SK-N-SH (cell line): ENCODE measurements at regions not wholly inside any gene's neighbourhood (a gene's known extent, or its start where the extent isn't known, plus 50 kb on each side); places are given as distances from the start of the nearest gene placed in this dataset.
"Not testable (repeated sequence)": the region's sequence is repeated elsewhere in the genome, so short reads cannot be mapped to it uniquely, and the experiment has no call there.

Experiments
- CTCF ChIA-PET: fragments of 300-600, 350-600 bp; formaldehyde crosslinking; extraction: SDS; loops from one replicate; lab custom pipeline; 2021; lab: Yijun Ruan, JAX
- POLR2A ChIA-PET: fragments of 350-600 bp; sonication (Branson Sonifier 250); formaldehyde crosslinking; extraction: SDS; loops from one replicate; lab custom pipeline; 2020; ENCODE audit warnings: antibody characterized with exemption, inconsistent platforms; lab: Yijun Ruan, JAX
- DNase-seq: peaks from one replicate; pipeline ENCODE4 v3.0.0; 2012
- H2AFZ ChIP-seq: fragments of 200-600 bp; sonication (generic); 2 replicates; pipeline ENCODE4 v1.8.1; 2016; ENCODE audit warnings: antibody characterized with exemption, mild to moderate bottlenecking, low read depth
- H3F3A ChIP-seq: fragments of 200-600 bp; sonication (generic); replicated peaks from 2 replicates; pipeline ENCODE3; 2016; ENCODE audit warnings: antibody characterized with exemption, mild to moderate bottlenecking; ENCODE audit not compliant: insufficient read depth
- H3K27ac ChIP-seq, 2 experiments: fragments of 200-500 bp in 1 of 2; fragments of 200-600 bp in 1 of 2; sonication (Bioruptor generic) in 1 of 2; sonication (generic), shearing (Covaris generic) in 1 of 2; 2 replicates each; pipeline versions ENCODE4 v1.5.1 to v1.6.1; 2014 to 2016; ENCODE audit warnings: low read depth in 2 of 2, inconsistent platforms in 1 of 2, low read length in 1 of 2, mild to moderate bottlenecking in 1 of 2, mixed read lengths in 1 of 2
- H3K27me3 ChIP-seq: fragments of 200-600 bp; sonication (generic), shearing (Covaris generic); 2 replicates; pipeline ENCODE4 v1.6.1; 2016; ENCODE audit warnings: mixed run types; ENCODE audit not compliant: insufficient read depth
- H3K36me3 ChIP-seq, 2 experiments: fragments of 200-500 bp in 1 of 2; fragments of 200-600 bp in 1 of 2; sonication (Bioruptor generic) in 1 of 2; sonication (generic) in 1 of 2; replicated peaks in 1 of 2; 2 replicates each; pipeline versions ENCODE3 to v1.5.1; 2014 to 2016; ENCODE audit warnings: low read length in 1 of 2, mild to moderate bottlenecking in 1 of 2; ENCODE audit not compliant: insufficient read depth in 2 of 2, control insufficient read depth in 1 of 2
- H3K4me1 ChIP-seq, 2 experiments: fragments of 200-500 bp in 1 of 2; fragments of 200-600 bp in 1 of 2; sonication (Bioruptor generic) in 1 of 2; sonication (generic), shearing (Covaris generic) in 1 of 2; 2 replicates each; pipeline versions ENCODE4 v1.5.1 to v1.6.1; 2014 to 2016; ENCODE audit warnings: low read depth in 1 of 2, low read length in 1 of 2, mixed run types in 1 of 2; ENCODE audit not compliant: insufficient read depth in 2 of 2, control insufficient read depth in 1 of 2
- H3K4me2 ChIP-seq: fragments of 200-600 bp; sonication (generic), shearing (Covaris generic); 2 replicates; pipeline ENCODE4 v1.6.1; 2017; ENCODE audit warnings: mixed run types
- H3K4me3 ChIP-seq, 2 experiments: fragments of 200-500 bp in 1 of 2; fragments of 200-600 bp in 1 of 2; sonication (Bioruptor generic) in 1 of 2; sonication (generic), shearing (Covaris generic) in 1 of 2; 2 replicates each; pipeline versions ENCODE4 v1.5.1 to v1.8.1; 2014 to 2016; ENCODE audit warnings: low read depth in 2 of 2, inconsistent platforms in 1 of 2, low read length in 1 of 2, mild to moderate bottlenecking in 1 of 2, mixed read lengths in 1 of 2, moderate library complexity in 1 of 2
- H3K79me2 ChIP-seq: fragments of 200-600 bp; sonication (generic); 2 replicates; pipeline ENCODE4 v1.8.1; 2017; ENCODE audit warnings: mild to moderate bottlenecking; ENCODE audit not compliant: insufficient read depth
- H3K9ac ChIP-seq: fragments of 200-600 bp; sonication (generic); 2 replicates; pipeline ENCODE4 v1.6.1; 2017; ENCODE audit warnings: mixed run types
- H3K9me2 ChIP-seq: fragments of 200-600 bp; sonication (generic); 2 replicates; pipeline ENCODE4 v1.6.1; 2017; ENCODE audit warnings: mixed run types
- H3K9me3 ChIP-seq: fragments of 200-600 bp; sonication (generic); 2 replicates; pipeline ENCODE4 v1.6.1; 2017; ENCODE audit warnings: mixed run types, mild to moderate bottlenecking, moderate library complexity
- H4K20me1 ChIP-seq: fragments of 200-600 bp; sonication (generic); 2 replicates; pipeline ENCODE4 v1.6.1; 2017; ENCODE audit warnings: mild to moderate bottlenecking, mixed run types; ENCODE audit not compliant: insufficient read depth
- FOSL2 ChIP-seq: IDR thresholded peaks from 2 replicates; pipeline ENCODE4 v1.4.0; 2012; ENCODE audit warnings: low read depth, mild to moderate bottlenecking, moderate library complexity, borderline replicate concordance
- FOXM1 ChIP-seq: IDR thresholded peaks from 2 replicates; pipeline ENCODE4 v1.4.0; 2012; ENCODE audit warnings: low read depth, mild to moderate bottlenecking
- JUND ChIP-seq: IDR thresholded peaks from 2 replicates; pipeline ENCODE4 v1.4.0; 2012
- MEF2A ChIP-seq: IDR thresholded peaks from 2 replicates; pipeline ENCODE4 v1.4.0; 2012; ENCODE audit warnings: low read depth, borderline replicate concordance
- RCOR1 ChIP-seq: fragments of 150-350 bp; IDR thresholded peaks from 2 replicates; pipeline ENCODE4 v1.6.1; 2017; ENCODE audit warnings: antibody characterized with exemption, low read length
- TAF1 ChIP-seq: IDR thresholded peaks from 2 replicates; pipeline ENCODE4 v1.6.1; 2012; ENCODE audit warnings: low read depth, mild to moderate bottlenecking, low read length, moderate library complexity, borderline replicate concordance
- WGBS: methylation state at CpG from one replicate; pipeline ENCODE4 v1.1.6; 2017; ENCODE audit warnings: low lambda C conversion rate; 5-methylcytosine and 5-hydroxymethylcytosine counted together
- TF ChIP-seq, protein P1 (sequence below): IDR thresholded peaks from 2 replicates; pipeline ENCODE4; 2012
- TF ChIP-seq, protein P2 (sequence below): IDR thresholded peaks from 2 replicates; pipeline ENCODE4 v1.4.0; 2012; ENCODE audit warnings: low read depth, borderline replicate concordance

DNA sequence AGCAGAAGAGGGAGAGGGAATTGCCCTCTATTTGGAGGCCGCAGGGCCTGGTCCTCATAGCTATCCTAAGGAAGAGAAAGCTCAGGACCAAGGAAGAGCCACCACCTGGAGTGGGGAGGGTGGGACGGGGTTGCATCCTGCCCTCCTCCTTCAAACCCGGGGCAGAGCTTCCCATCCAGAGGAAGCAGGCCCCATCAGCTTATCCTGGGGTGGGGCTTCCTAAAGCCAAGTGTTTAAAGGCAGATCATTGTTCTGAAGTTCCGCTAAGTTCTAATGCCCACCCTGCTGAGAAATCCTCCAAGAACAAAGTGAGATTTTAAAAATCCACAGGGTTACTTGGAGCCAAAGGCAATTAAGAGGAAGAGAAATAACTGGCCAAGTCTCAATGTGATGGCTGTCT, 210.3 kb downstream of the C9orf152 start (continued):
- TF ChIP-seq TAF1: no peak

DNA sequence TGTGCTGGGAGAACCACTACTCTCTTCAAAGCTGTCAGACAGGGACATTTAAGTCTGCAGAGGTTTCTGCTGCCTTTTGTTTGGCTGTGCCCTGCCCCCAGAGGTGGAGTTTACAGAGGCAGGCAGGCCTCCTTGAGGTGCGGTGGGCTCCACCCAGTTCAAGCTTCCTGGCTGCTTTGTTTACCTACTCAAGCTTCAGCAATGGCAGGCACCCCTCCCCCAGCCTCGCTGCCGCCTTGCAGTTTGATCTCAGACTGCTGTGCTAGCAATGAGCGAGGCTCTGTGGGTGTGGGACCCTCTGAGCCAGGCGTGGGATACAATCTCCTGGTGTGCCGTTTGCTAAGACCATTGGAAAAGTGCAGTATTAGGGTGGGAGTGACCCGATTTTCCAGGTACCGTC, 202.4 kb downstream of the C9orf152 start:
- H3F3A ChIP-seq, H3K9me2 ChIP-seq, H3K79me2 ChIP-seq, H3K27ac ChIP-seq, H3K4me3 ChIP-seq, H3K9me3 ChIP-seq, H3K4me1 ChIP-seq, DNase-seq, POLR2A ChIA-PET, H3K36me3 ChIP-seq, H3K4me2 ChIP-seq, H3K27me3 ChIP-seq, H2AFZ ChIP-seq, H3K9ac ChIP-seq, H4K20me1 ChIP-seq: not testable (repeated sequence)
- WGBS: 38% methylated on average over 2 of the region's 8 CpGs
- CTCF ChIA-PET: interaction anchor here (1.4 kb wide), 1 partner anchor 102 kb away, joined by 3 read pairs; no protein-coding TSS in a partner anchor

DNA sequence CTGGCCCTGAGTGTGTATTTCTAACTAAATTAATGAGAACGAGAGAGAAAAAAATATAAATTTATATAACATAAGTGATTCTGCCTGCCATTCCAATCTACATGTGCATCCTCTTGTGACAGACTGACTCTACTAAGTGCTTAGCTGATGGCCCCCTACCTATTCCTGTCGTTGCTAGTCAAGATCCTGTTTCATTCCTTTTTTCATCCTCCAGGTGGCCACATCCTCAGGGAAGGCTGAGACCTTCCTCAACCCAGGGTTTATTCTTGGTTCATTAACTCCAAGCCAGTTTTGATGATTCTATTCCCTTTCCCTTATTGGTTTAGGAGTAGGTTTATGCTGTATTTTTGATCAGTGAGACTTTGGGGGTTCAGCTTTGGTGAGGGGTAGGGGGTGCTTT, 201.3 kb downstream of the C9orf152 start:
- peaks cover 8% of the 10 kb centered on the region for H3K79me2 ChIP-seq
- ChIA-PET POLR2A (no interaction called here), CTCF (interaction anchor here (0.6 kb wide), 1 partner anchor 38 kb away, joined by 3 read pairs; no protein-coding TSS in a partner anchor)
- no peaks in the 10 kb centered on the region for H4K20me1 ChIP-seq
- no peaks in the 10 kb centered on the region for H3K9me2 ChIP-seq
- no peak overlapping the region for H2AFZ ChIP-seq
- peaks cover 3% of the 10 kb centered on the region for H3F3A ChIP-seq
- no peak overlapping the region for H3K4me2 ChIP-seq
- DNase-seq: no peak
- TF ChIP-seq, protein P1, sequence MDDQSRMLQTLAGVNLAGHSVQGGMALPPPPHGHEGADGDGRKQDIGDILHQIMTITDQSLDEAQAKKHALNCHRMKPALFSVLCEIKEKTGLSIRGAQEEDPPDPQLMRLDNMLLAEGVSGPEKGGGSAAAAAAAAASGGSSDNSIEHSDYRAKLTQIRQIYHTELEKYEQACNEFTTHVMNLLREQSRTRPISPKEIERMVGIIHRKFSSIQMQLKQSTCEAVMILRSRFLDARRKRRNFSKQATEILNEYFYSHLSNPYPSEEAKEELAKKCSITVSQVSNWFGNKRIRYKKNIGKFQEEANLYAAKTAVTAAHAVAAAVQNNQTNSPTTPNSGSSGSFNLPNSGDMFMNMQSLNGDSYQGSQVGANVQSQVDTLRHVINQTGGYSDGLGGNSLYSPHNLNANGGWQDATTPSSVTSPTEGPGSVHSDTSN: no peak
- TF ChIP-seq TAF1 (no peak), MEF2A (no peak), JUND (no peak), RCOR1 (no peak), FOSL2 (no peak), FOXM1 (no peak)
- TF ChIP-seq, protein P2, sequence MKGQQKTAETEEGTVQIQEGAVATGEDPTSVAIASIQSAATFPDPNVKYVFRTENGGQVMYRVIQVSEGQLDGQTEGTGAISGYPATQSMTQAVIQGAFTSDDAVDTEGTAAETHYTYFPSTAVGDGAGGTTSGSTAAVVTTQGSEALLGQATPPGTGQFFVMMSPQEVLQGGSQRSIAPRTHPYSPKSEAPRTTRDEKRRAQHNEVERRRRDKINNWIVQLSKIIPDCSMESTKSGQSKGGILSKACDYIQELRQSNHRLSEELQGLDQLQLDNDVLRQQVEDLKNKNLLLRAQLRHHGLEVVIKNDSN: no peak
- TF ChIP-seq, all 33 proteins: peak for 0
- WGBS: 40% methylated on average over 2 of the region's 2 CpGs
- Histone ChIP-seq H3K36me3 (no peaks in the 10 kb centered on the region), H3K4me1 (no peaks in the 10 kb centered on the region), H3K9me3 (no peaks in the 10 kb centered on the region), H3K9ac (no peak overlapping the region), H3K4me3 (no peak overlapping the region), H3K27me3 (no peaks in the 10 kb centered on the region), H3K27ac (no peak overlapping the region)
